Fibroblast of villous mesenchyme (primary cell): ENCODE measurements at regions not wholly inside any gene's neighbourhood (a gene's known extent, or its start where the extent isn't known, plus 50 kb on each side); places are given as distances from the start of the nearest gene placed in this dataset.

Experiments used
- DNase-seq: peaks from one replicate; pipeline ENCODE4 v3.0.0-alpha.2; 2010; ENCODE audit warnings: low read depth
- H3K4me3 ChIP-seq: 2 replicates; pipeline ENCODE4 v1.5.1; 2011; ENCODE audit warnings: low read depth, mild to moderate bottlenecking, low read length
- CTCF ChIP-seq: IDR thresholded peaks from 2 replicates; pipeline ENCODE4 v1.5.1; 2012; ENCODE audit warnings: low read depth, mild to moderate bottlenecking, low read length; ENCODE audit not compliant: insufficient read depth

- no peak for DNase-seq
- no peak for TF ChIP-seq CTCF
- no peak overlapping the region for H3K4me3 ChIP-seq
Measured at GRCh38 chr2:236795169-236795860, 225.7 kb downstream of the ACKR3 start.

GRCh38 chr2:236795861-236796219 is 226.2 kb downstream of the ACKR3 start:
- TF ChIP-seq CTCF = no peak
- H3K4me3 ChIP-seq = no peak overlapping the region
- no peak for DNase-seq

- no peak for TF ChIP-seq CTCF
- no peak for DNase-seq
Measured at GRCh38 chr2:236796236-236796635, 226.6 kb downstream of the ACKR3 start.

GRCh38 chr2:236797411-236797810 is 227.8 kb downstream of the ACKR3 start:
- TF ChIP-seq CTCF = no peak
- no peak for DNase-seq

More at GRCh38 chr2:236796236-236796635, 226.6 kb downstream of the ACKR3 start:
- H3K4me3 ChIP-seq = no peak overlapping the region

GRCh38 chr2:236798491-236798890 is 228.9 kb downstream of the ACKR3 start:
- H3K4me3 ChIP-seq = no peak overlapping the region
- no peak for TF ChIP-seq CTCF
- no peak for DNase-seq

More at GRCh38 chr2:236797411-236797810, 227.8 kb downstream of the ACKR3 start:
- H3K4me3 ChIP-seq = no peak overlapping the region

GRCh38 chr2:236799391-236800026 is 229.9 kb downstream of the ACKR3 start:
- DNase-seq = peak; percentile 12
- no peak overlapping the region for H3K4me3 ChIP-seq
- TF ChIP-seq CTCF = no peak
